ENCODE measurements at regions not wholly inside any gene's neighbourhood (a gene's known extent, or its start where the extent isn't known, plus 50 kb on each side); places are given as distances from the start of the nearest gene placed in this dataset.

GRCh38 chr5:30878746-30879145 lies 314.7 kb upstream of the CDH6 start:
- DNase-seq = no peak
- ATAC-seq = no peak
- H3K4me1 Mint-ChIP-seq = no peaks in the 10 kb centered on the region
- H3K4me3 Mint-ChIP-seq = no peak overlapping the region
- H3K9me3 Mint-ChIP-seq = peaks cover 3 to 6% of the 10 kb centered on the region in 2 donors
- no peaks in the 10 kb centered on the region for H3K27me3 Mint-ChIP-seq
- H3K27ac Mint-ChIP-seq = no peak overlapping the region

- DNase-seq = no peak
- Mint-ChIP-seq H3K9me3 (peaks cover 0 to 5% of the 10 kb centered on the region in 2 donors), H3K4me3 (no peak overlapping the region), H3K27me3 (no peaks in the 10 kb centered on the region), H3K27ac (no peak overlapping the region), H3K4me1 (no peaks in the 10 kb centered on the region)
- no peak for ATAC-seq
Measured at GRCh38 chr5:30878296-30878695, 315.2 kb upstream of the CDH6 start.

GRCh38 chr5:30874241-30875034 lies 319.0 kb upstream of the CDH6 start:
- Mint-ChIP-seq H3K27me3 (no peaks in the 10 kb centered on the region), H3K27ac (no peak overlapping the region), H3K4me1 (no peaks in the 10 kb centered on the region), H3K4me3 (no peak overlapping the region), H3K9me3 (peaks cover 5 to 10% of the 10 kb centered on the region in 2 donors)
- no peak for DNase-seq
- ATAC-seq = no peak

GRCh38 chr5:30871196-30871595 lies 322.3 kb upstream of the CDH6 start:
- ATAC-seq (no peak), DNase-seq (no peak)
- no peak overlapping the region for H3K4me3 Mint-ChIP-seq
- peaks cover 5% of the 10 kb centered on the region in 2 donors for H3K9me3 Mint-ChIP-seq
- no peak overlapping the region for H3K27ac Mint-ChIP-seq
- H3K27me3 Mint-ChIP-seq = no peaks in the 10 kb centered on the region
- H3K4me1 Mint-ChIP-seq = no peaks in the 10 kb centered on the region

- no peak overlapping the region for H3K4me3 Mint-ChIP-seq
- H3K27ac Mint-ChIP-seq = no peak overlapping the region
Measured at GRCh38 chr5:30867711-30868110, 325.8 kb upstream of the CDH6 start.

GRCh38 chr5:30866142-30866541 lies 327.3 kb upstream of the CDH6 start:
- no peak overlapping the region for H3K4me3 Mint-ChIP-seq
- ATAC-seq (no peak), DNase-seq (no peak)
- no peaks in the 10 kb centered on the region for H3K4me1 Mint-ChIP-seq
- H3K9me3 Mint-ChIP-seq = peaks cover 7 to 9% of the 10 kb centered on the region in 2 donors
- no peak overlapping the region for H3K27ac Mint-ChIP-seq
- H3K27me3 Mint-ChIP-seq = no peaks in the 10 kb centered on the region

More at GRCh38 chr5:30867711-30868110, 325.8 kb upstream of the CDH6 start:
- no peaks in the 10 kb centered on the region for H3K27me3 Mint-ChIP-seq
- peaks cover 11 to 14% of the 10 kb centered on the region in 2 donors for H3K9me3 Mint-ChIP-seq
- ATAC-seq (no peak), DNase-seq (no peak)
- H3K4me1 Mint-ChIP-seq = no peaks in the 10 kb centered on the region

GRCh38 chr5:30856242-30856641 lies 337.2 kb upstream of the CDH6 start:
- no peak overlapping the region for H3K4me3 Mint-ChIP-seq
- ATAC-seq (no peak), DNase-seq (no peak)
- H3K4me1 Mint-ChIP-seq = no peaks in the 10 kb centered on the region
- no peaks in the 10 kb centered on the region for H3K27me3 Mint-ChIP-seq
- H3K27ac Mint-ChIP-seq = no peak overlapping the region
- peaks cover 11 to 23% of the 10 kb centered on the region in 2 donors for H3K9me3 Mint-ChIP-seq

GRCh38 chr5:30853158-30853557 lies 340.3 kb upstream of the CDH6 start:
- Mint-ChIP-seq H3K27me3 (no peaks in the 10 kb centered on the region), H3K4me1 (no peaks in the 10 kb centered on the region), H3K9me3 (peaks cover 5 to 15% of the 10 kb centered on the region in 2 donors), H3K4me3 (no peak overlapping the region), H3K27ac (no peak overlapping the region)
- ATAC-seq (no peak), DNase-seq (no peak)

GRCh38 chr5:30850866-30851265 lies 342.6 kb upstream of the CDH6 start:
- no peaks in the 10 kb centered on the region for H3K27me3 Mint-ChIP-seq
- peaks cover 5 to 12% of the 10 kb centered on the region in 2 donors for H3K9me3 Mint-ChIP-seq
- DNase-seq (no peak), ATAC-seq (no peak)
- H3K4me1 Mint-ChIP-seq = no peaks in the 10 kb centered on the region
- H3K27ac Mint-ChIP-seq = no peak overlapping the region
- H3K4me3 Mint-ChIP-seq = no peak overlapping the region

GRCh38 chr5:30849931-30850710 lies 343.4 kb upstream of the CDH6 start:
- no peak for DNase-seq
- no peaks in the 10 kb centered on the region for H3K27me3 Mint-ChIP-seq
- H3K9me3 Mint-ChIP-seq = peaks cover 5 to 10% of the 10 kb centered on the region in 2 donors
- H3K4me3 Mint-ChIP-seq = no peak overlapping the region
- H3K27ac Mint-ChIP-seq = no peak overlapping the region
- ATAC-seq = no peak
- no peaks in the 10 kb centered on the region for H3K4me1 Mint-ChIP-seq

- DNase-seq (no peak), ATAC-seq (no peak)
- Mint-ChIP-seq H3K9me3 (peaks cover 0 to 6% of the 10 kb centered on the region in 2 donors), H3K4me1 (no peaks in the 10 kb centered on the region), H3K27ac (no peak overlapping the region), H3K27me3 (no peaks in the 10 kb centered on the region), H3K4me3 (no peak overlapping the region)
Measured at GRCh38 chr5:30846171-30846570, 347.3 kb upstream of the CDH6 start.

GRCh38 chr5:30845194-30845593 lies 348.3 kb upstream of the CDH6 start:
- DNase-seq (no peak), ATAC-seq (no peak)
- Mint-ChIP-seq H3K27ac (no peak overlapping the region), H3K27me3 (no peaks in the 10 kb centered on the region), H3K4me1 (no peaks in the 10 kb centered on the region), H3K9me3 (peaks cover 0 to 9% of the 10 kb centered on the region in 2 donors), H3K4me3 (no peak overlapping the region)

GRCh38 chr5:30843541-30843940 lies 349.9 kb upstream of the CDH6 start:
- no peak for DNase-seq
- no peak overlapping the region for H3K27ac Mint-ChIP-seq
- no peaks in the 10 kb centered on the region for H3K27me3 Mint-ChIP-seq
- no peak for ATAC-seq
- H3K4me3 Mint-ChIP-seq = no peak overlapping the region
- peaks cover 4 to 9% of the 10 kb centered on the region in 2 donors for H3K9me3 Mint-ChIP-seq
- no peaks in the 10 kb centered on the region for H3K4me1 Mint-ChIP-seq

GRCh38 chr5:30839956-30840355 lies 353.5 kb upstream of the CDH6 start:
- no peaks in the 10 kb centered on the region for H3K27me3 Mint-ChIP-seq
- DNase-seq = no peak
- peaks cover 21 to 29% of the 10 kb centered on the region in 2 donors for H3K9me3 Mint-ChIP-seq
- H3K4me3 Mint-ChIP-seq = no peak overlapping the region
- H3K27ac Mint-ChIP-seq = no peak overlapping the region
- no peak for ATAC-seq
- no peaks in the 10 kb centered on the region for H3K4me1 Mint-ChIP-seq

- DNase-seq = no peak
- no peak overlapping the region for H3K4me3 Mint-ChIP-seq
- ATAC-seq = no peak
- no peak overlapping the region for H3K27ac Mint-ChIP-seq
- H3K9me3 Mint-ChIP-seq = peaks cover 22 to 35% of the 10 kb centered on the region in 2 donors
- no peaks in the 10 kb centered on the region for H3K4me1 Mint-ChIP-seq
- no peaks in the 10 kb centered on the region for H3K27me3 Mint-ChIP-seq
Measured at GRCh38 chr5:30838936-30839496, 354.5 kb upstream of the CDH6 start.

- H3K4me1 Mint-ChIP-seq = no peaks in the 10 kb centered on the region
- no peaks in the 10 kb centered on the region for H3K27me3 Mint-ChIP-seq
- no peak overlapping the region for H3K4me3 Mint-ChIP-seq
- DNase-seq = no peak
- H3K27ac Mint-ChIP-seq = no peak overlapping the region
- ATAC-seq = no peak
- peaks cover 23 to 28% of the 10 kb centered on the region in 2 donors for H3K9me3 Mint-ChIP-seq
Measured at GRCh38 chr5:30832519-30832918, 361.0 kb upstream of the CDH6 start.
